Dedifferentiated amniotic fluid mesenchymal stem cell (primary cell): ENCODE measurements at regions not wholly inside any gene's neighbourhood (a gene's known extent, or its start where the extent isn't known, plus 50 kb on each side); places are given as distances from the start of the nearest gene placed in this dataset.
"Not testable (repeated sequence)": the region's sequence is repeated elsewhere in the genome, so short reads cannot be mapped to it uniquely, and the experiment has no call there.

ENCODE experiments used
- DNase-seq: peaks from one replicate; pipeline ENCODE4 v3.0.0-alpha.2; 2016; ENCODE audit errors: extremely low spot score

DNA sequence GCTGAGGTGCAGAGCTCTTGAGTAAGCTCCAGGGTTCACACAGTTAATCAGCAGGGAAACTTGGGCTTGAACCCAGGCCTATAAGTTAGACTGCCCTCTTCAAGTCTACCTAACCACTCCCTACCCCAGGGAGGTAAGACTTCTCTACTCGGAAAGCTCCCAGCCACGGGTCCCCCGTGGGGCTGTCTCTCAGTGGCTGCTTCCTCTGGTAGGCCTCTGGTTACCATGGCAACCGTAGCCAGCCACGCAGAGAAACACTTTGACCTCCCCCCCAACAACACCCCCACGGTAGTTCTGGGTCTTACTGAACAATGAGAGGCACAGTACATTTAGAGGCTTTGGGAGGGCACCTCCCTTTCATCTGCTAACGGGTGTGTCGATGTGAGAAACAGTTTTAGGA lies 245.2 kb downstream of the AACS start:
- DNase-seq = no peak

DNA sequence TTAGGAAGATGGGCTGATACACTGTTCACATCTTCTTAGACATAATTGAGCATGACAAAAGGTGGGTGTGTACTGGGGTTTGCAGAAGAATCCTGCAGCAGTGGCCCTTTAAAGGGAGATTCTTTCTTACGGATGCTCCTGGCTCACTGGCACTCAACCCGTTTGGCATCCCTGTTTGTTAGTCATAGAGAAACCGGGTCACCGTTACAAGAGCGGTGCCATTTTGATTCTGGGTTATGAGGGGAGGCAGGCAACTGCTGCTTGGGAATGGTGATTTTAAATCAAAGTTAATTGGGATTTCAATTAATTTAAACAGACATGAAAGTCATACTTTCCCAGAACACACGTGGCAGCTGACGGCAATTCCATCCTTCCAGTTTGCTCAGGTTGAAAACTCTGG lies 245.8 kb downstream of the AACS start:
- no peak for DNase-seq

DNA sequence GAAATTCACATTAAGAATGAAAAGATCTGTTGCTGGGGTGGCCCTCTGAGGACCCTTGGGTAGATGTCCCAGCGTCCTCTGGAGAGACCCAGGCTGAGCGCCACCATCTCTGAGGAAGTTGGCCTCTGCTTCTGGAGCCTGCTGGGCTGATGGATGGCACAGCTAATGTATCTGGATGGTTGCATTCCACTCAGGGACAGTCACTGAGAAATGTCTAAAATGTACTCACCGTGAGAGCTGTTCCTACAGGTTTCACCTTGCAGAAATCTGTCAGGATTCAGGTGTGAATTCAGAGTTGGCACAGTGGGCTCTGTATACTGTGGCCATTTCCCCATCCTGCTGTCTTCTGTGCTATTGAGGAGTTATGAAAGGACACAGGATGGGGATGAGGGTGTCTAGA lies 247.2 kb downstream of the AACS start:
- no peak for DNase-seq

DNA sequence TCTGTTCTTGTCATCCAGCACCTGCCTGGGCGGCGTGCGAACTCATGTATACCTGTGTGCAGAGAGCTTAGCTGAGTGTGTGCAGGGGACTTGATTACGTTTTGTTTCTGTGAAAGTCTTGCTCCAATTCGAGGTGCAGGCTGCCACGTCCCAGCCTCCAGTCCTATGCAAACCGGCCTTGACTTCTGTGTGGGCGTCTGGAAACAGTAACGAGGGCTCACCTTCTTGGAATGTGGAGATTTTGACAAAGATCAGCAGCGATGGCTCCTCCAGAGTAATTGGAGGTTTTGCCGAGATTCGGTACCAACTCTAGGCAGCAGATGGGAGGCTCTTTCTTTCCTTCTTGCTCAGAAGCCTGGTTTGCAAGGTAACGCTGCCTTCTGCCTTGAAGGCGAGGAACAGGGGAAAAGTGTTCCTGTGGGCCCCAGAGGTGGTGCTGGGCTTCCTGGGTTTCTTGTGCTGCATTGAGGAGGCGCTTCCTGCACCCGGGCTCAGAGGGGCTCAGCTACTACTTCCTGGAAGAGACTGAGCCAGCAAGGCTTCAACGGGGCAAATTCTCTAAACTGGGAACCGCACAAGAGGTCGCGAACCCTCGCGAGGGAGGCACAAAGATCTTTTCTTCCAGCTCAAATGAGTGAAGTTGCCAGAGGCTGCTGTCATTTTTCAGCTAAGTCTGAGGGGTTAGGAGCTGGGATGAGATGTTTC lies 249.0 kb downstream of the AACS start:
- DNase-seq = no peak

DNA sequence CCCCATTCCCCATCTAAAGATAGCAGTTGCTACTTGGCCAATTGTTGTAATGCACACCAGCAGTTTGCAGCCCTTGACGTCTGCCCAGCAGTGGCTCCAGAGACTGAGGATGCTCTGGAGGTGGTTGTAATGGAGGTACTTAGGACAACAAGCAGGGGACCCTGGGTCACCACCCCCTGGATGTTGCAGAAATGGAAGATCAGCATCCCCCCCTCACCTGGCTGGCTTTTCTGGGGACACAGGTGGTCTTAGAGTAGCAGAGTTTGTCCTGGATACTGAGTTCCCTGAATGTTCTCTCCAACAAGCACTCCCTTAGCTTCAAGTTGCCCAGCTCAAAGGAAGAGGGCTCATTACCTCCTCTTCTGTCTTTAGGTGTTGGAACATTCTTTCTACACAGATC lies 250.5 kb downstream of the AACS start:
- DNase-seq = no peak

DNA sequence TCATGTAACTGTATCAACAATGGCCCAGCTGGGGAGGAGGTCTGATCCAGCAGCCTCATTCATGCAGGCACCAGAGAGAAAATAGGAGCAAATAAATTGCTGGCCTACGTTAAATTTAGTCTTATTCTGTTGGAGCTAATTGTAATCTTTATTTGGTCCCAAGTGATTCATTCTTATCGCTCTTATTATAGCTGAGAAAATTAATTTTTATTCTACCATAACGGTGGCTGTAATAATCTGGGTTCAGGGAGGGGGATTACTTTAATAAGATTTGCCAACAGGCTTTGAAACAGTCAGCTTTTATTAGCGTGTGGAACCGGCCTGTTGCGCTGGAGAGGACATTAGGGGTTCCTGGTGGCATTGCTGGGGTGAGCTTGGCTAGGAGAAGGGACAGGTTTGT lies 254.9 kb downstream of the AACS start:
- DNase-seq = no peak

DNA sequence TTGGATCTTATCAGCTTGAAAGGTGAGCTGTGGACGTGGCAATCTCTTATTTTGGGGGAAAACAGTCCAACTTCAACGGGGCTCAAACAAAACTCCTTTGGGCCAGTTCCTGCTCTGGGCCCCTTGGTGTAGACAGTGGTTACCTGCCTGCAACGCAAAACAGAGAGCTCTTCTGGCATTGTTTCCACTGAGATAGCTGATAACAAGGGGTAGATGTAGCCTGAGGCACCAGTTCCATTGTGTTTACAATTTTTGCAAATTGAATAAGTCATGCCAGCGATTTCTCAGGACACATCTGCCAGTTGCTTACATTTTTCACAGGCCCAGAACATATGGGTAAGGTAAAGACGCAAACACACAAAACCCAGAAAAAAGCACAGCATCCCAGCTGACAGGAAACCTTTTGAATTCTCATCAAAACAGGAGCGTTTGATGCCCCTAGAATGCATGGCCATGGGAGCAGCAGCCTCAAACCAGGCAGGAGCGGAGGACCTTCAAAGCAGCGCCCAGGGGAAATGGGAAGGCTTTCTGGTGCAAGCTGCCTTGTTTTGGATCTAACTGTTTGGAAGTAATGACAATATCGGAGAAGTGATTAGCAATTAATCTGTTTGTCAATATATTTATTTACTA lies 259.7 kb downstream of the AACS start:
- DNase-seq = no peak

DNA sequence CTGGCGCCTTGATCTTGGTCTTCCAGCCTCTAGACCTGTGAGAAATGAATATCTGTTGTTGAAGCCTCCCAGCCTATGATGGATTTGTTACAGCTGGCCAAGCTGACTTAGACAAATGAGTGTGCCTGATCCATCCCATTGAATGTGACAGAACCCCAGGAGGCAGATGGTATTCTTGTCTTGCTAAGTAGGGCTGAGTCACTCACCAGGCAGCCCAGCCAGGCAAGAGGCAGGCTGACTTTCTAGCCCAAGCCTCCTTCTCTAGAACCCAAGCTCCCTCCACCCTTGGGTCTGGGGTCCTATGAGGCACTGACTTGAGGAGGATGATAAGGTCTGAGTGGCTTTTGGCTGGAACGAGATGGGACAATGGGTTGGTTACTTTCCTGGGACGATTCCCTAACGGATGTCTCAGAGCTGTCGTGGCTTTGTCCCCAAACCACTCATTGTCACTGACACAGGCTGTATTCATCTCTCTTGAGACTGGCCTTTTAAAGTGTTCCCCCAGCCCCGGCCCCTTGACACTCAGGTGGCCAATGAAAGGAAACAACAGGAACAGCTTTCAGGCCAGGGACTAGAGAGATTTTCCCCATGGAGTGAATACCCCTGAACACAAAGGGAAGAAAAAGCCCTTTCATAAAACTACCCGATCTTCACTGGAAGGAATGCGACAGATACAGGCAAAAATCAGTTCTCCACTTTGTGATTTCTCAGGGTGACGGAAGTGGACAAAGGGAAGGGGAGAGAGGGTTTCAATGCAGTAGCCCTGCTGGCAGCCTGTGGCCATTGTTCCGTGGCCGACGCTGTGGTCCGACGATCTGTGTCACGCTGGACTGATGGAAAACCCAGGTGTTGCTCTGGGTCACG lies 264.2 kb downstream of the AACS start:
- DNase-seq = no peak

DNA sequence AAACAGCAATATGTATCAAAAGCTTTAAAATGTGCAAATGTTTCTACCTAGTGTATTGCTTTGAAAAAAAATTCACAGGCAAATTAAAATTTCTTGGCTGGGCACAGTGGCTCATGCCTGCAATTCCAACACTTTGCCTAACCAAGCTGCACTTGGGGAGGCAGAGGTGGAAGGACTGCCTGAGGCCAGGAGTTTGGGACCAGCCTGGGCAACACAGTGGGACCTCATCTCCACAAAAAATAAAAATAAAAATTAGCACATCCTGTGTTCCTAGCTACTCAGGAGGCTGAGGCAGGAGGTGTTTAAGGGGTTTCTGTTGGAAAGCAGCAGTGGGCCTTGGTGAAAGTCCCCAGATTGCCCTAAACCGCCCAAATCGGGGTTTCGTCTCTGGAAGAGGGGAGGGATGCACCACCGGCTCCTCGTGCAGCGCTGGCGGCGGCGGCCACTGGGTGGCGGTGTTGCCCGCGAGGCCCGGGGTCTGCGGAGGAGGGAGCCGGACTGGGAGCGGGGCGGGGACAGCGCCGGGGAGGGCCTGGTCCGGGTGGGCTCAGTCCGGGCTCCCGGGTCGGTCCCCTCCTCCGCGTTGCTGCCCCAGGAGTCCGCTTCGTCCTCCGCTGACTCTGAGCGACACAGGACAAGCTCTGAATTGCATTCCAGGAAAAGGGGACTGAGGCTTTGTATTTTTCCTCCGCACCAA lies 265.6 kb downstream of the AACS start:
- DNase-seq = peak; percentile 25

DNA sequence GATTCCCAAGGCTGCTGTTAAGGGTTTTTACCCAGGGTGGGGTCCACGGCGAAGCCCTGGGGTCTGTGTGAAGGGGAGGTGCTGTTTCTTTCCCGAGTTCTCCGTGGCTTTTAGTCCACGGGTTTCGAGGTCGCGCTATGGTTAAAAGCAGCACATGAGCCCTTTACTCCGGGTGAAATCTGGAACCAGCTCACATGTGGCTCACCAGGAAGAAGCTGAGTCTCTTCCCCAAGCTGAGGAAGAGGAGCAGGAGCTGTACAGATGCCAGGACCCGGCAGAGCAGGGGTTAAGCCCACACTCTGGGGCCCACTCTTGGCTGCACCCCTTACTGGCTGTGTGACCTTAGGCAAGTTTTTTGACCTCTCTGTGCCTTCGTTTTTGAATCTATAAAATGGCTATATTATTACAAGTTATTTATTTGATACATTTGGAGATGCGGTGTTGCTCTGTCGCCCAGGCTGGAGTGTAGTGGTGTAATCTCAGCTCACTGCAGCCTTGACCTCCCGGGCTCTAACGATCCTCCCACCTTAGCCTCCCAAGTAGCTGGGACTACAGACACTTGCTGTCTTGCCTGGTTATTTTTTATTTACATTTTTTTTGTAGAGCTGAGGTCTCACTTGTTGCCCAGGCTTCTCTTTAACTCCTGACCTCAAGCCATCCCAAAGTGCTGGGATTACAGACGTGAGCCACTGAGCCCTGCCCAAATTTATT lies 266.3 kb downstream of the AACS start:
- no peak for DNase-seq

DNA sequence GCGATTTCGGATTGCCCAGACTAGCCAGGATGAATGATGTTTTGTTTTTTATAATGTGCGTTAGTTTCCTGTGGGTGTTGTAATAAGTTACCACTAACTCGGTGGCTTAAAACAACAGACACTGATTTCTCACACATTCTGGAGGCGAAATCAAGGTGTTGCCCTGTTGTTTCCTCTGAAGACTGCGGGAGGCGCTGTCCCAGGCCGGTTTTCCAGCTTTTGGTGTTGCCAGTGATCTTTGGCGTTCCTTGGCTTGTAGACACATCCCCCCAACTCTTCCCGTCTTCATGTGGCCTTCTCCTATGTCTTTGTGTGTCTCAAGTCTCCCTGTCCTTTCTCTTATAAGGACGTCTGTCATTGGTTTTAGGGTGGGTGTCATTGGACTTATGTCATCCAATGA lies 267.7 kb downstream of the AACS start:
- no peak for DNase-seq

DNA sequence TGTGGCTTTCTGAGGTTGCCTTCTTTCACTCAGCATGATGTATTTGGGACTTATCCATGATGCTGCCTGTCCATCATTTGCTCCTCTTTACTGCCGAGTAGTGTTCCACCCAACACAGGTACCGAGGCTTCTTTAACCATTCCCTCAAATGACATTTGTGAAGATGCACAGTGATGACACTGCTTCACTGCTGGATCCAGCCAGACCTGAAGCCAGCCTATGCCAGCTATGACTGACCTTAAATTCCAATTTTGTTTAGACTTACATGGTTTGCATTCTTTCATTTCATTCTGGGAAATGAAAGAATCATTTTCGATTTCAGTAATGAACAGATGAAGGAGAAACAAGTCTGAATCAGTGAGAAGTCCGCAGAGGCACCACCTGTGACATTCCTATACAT lies 271.0 kb downstream of the AACS start:
- DNase-seq = no peak

DNA sequence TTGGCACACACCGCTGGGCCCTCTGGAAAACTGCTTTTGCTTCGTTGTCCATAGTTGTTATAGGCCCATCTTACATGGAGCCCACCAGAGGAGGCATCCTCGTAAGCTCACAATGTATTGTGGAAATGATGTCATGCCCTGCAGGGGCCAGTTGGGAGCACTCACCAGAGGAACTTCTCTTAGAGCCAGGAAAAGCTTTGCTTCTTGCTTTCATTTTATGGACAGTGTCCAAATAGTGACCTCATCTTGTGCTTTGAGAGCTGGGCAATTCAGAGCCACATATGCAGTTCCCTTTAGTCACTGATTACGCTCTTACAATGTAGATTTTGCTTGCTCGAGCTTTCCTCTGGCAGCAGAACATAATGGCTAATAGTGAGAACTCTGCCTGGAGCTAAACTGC lies 275.6 kb downstream of the AACS start:
- DNase-seq = peak; percentile 97

DNA sequence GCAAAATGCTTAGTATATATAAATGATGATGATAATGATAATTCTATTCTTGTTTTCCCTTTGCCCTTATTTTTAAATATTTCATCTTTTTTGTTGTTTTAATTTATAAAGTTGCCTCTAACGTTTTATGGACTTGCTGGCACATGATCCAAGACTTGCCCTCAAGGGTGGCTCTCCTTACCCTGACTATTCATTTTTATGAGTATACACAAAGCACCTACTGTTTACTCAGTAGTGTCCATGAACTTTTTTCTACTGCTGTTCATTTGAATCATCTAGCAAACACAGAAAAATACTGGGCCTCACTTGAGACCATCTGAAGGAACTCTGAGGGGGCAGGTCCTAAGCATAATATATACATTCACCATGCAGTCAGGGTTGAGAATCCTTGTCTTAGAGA lies 276.2 kb downstream of the AACS start:
- DNase-seq = no peak

DNA sequence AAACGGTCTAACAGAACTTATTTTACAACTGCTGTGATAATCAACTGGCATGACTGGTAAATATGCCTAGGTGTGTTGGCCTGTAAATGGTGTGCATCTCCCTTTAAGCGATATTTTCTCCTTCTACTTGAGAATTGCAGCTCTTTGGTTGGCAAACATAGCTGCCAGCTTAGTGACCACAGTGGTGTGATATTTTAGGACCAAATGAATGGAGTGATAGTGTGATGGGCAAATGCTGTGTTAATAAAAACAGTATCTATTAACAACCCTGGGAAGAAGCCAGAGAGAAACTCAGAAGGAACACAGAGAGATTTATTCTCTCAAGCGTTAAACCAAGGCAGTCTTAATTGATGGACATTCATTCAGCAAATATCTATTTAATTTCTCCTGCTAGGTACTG lies 278.4 kb downstream of the AACS start:
- DNase-seq = no peak

DNA sequence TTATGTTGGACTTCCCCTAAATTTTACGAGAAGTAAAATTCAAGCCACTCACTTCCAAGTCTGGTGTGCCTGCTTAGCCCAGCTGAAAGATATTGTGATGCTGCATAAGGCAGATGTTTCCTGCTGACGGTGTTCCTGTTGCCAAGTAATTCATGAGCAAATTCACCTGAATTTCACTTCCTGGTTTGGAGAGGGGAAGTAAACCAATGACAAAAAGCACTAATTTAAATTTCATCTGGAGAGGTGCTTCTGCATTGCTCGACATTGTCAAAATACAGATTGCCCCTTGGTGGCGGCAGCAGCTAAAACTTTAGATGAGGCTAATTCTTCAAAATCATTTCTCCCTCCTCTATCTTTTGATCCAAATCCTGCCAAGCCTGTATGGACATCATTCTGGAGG lies 281.1 kb downstream of the AACS start:
- no peak for DNase-seq

DNA sequence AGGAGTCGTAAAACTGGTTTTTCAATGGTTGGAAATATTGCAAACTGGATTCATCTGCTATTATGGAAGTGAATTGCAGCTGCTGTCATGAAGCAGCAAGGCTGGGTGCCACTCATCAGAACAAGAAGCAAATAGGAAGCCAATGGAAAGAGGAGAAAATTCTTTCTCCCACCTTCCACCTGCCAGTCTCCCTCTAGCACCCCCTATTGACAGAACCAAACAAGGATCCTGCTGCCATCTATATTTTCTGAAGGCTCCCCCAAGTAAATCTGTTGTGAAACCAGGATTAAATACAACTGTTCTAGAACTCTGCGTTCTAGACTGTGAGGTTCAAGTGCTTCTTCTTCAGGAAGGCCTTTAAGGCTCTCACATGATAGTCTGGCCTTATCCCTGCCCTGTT lies 286.6 kb downstream of the AACS start:
- DNase-seq = no peak

DNA sequence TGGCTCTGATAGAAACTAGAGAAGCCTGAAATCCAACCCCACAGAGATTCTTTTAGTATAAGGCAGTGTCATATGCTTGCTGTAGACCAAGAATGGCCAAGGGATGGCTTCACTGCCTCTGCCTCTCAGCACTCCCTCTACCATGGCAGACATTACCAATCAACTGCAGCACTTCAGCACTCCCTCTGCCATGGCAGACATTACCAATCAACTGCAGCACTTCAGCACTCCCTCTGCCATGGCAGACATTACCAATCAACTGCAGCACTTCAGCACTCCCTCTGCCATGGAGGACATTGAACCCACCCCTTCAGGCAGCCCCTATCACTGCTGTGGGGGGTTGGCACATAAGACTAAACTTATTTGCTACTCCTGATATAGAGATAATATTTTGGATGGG lies 287.8 kb downstream of the AACS start:
- DNase-seq = not testable (repeated sequence)

DNA sequence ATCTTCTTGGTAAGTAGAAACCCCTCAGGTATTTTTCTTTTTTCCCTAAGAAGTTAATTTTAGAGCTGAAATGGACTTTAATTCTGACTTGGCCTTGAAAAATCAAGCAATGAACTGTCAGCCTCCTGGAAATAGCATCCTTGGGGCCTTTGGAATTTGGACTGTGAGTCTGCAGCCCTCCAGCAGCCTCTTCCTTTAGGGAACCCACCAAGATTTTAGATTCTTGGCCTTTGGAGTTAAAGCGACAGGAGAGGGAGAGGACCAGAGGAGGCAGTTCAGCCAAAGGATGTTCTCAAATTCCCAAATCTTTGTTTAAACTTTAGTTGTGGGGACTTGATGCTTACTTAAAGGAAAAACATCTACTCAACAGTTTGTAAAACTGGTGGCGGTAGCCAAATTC lies 288.6 kb downstream of the AACS start:
- no peak for DNase-seq

DNA sequence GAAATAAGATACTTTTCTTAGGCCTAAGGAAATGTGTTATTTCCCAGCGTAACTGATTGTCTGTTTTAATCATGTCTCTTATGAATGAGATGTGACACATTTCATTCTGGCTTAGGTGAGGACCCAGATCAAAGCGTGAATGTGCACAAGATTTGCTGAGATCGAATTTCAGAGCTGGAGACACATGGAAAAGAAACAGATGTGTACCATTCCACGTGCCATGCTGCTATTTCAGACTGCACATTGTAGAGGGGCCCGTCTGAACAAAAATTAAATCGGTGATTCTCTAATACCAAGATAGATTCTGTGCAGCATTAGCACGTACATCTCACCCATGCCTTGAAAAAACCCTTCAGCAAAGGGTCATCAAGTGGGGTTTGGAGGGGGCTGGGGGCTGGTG lies 290.4 kb downstream of the AACS start:
- DNase-seq = no peak

DNA sequence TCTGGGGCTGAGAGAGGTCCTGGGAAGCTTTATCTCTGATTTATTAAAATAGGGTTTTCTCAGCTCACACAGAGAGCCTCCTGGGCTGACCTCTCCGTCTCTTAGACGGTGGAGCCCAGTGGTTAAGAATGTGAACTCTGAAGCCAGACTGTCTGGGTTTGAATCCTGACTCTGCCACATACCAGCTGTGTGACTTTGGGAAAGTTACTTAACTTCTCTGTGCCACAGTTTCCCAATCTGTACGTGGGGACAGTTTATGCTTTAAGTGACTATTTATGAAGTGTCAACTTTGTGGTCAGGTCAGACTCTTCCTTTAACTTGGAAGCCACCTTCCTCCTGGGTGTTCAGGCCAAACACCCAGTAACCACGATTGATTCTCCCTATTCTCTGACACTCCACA lies 290.9 kb downstream of the AACS start:
- DNase-seq = no peak

DNA sequence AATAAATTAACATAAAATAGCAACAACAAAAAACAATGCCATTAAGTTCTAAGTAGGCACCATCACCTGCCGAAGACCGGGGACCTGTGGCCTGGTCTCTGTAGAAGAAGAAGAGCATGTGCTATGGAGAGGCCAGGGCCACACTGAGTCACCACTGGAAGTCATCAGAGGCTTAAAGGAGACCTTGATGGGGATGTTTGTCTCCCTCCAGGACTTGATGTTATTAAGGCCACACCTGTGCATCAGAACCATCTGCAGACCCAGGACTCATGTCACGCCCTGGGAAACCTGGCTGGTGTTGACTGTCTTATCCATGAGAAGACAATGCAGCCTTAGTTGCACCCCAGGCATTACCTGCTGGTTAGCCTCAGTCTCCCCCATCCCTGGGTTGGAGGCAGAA lies 292.3 kb downstream of the AACS start:
- no peak for DNase-seq
